Hepatocyte (in vitro differentiated cells): ENCODE measurements at regions not wholly inside any gene's neighbourhood (a gene's known extent, or its start where the extent isn't known, plus 50 kb on each side); places are given as distances from the start of the nearest gene placed in this dataset.

Source experiments
- DNase-seq: peaks from one replicate; pipeline ENCODE4 v3.0.0-alpha.2; 2016; ENCODE audit warnings: low spot score
- H2AFZ ChIP-seq: fragments of 200-600 bp; sonication (generic); 2 replicates; pipeline ENCODE4 v1.6.0; 2016; ENCODE audit warnings: antibody characterized with exemption, mild to moderate bottlenecking
- H3K27ac ChIP-seq: fragments of 200-600 bp; sonication (generic); 2 replicates; pipeline ENCODE4 v1.5.1; 2016; ENCODE audit warnings: mild to moderate bottlenecking
- H3K27me3 ChIP-seq: fragments of 200-600 bp; sonication (generic); 2 replicates; pipeline ENCODE4 v1.6.1; 2016
- H3K36me3 ChIP-seq: fragments of 200-600 bp; sonication (generic); replicated peaks from 2 replicates; pipeline ENCODE4 v1.5.1; 2016; ENCODE audit warnings: low read depth; ENCODE audit not compliant: insufficient read depth
- H3K4me1 ChIP-seq: fragments of 200-600 bp; sonication (generic); 2 replicates; pipeline ENCODE4 v1.5.1; 2016; ENCODE audit warnings: mild to moderate bottlenecking, moderate library complexity; ENCODE audit not compliant: insufficient read depth
- H3K4me2 ChIP-seq: fragments of 200-600 bp; sonication (generic); 2 replicates; pipeline ENCODE4 v1.6.0; 2016
- H3K4me3 ChIP-seq: fragments of 200-600 bp; sonication (generic); 2 replicates; pipeline ENCODE4 v1.5.1; 2016; ENCODE audit warnings: mild to moderate bottlenecking
- H3K79me2 ChIP-seq: fragments of 200-600 bp; sonication (generic); 2 replicates; pipeline ENCODE4 v1.6.0; 2017; ENCODE audit warnings: mild to moderate bottlenecking
- H3K9me2 ChIP-seq: fragments of 200-600 bp; sonication (generic); replicated peaks from 2 replicates; pipeline ENCODE4 v1.6.0; 2017; ENCODE audit warnings: mild to moderate bottlenecking; ENCODE audit not compliant: insufficient read depth
- H3K9me3 ChIP-seq: fragments of 200-600 bp; sonication (generic); 2 replicates; pipeline ENCODE4 v1.5.1; 2016; ENCODE audit warnings: low read depth, mild to moderate bottlenecking
- H4K20me1 ChIP-seq: fragments of 200-600 bp; sonication (generic); 2 replicates; pipeline ENCODE4 v1.6.0; 2016; ENCODE audit warnings: mild to moderate bottlenecking; ENCODE audit not compliant: insufficient read depth, poor library complexity, severe bottlenecking
- CTCF ChIP-seq: fragments of 200-600 bp; sonication (generic); IDR thresholded peaks from 2 replicates; pipeline ENCODE4 v1.5.1; 2016; ENCODE audit warnings: antibody characterized with exemption, mild to moderate bottlenecking; ENCODE audit not compliant: poor library complexity
- EZH2 ChIP-seq: fragments of 200-600 bp; sonication (generic); IDR thresholded peaks from 2 replicates; pipeline ENCODE4 v1.6.1; 2016; ENCODE audit warnings: antibody characterized with exemption, mild to moderate bottlenecking, borderline replicate concordance
- EZH2phosphoT487 ChIP-seq: fragments of 200-600 bp; sonication (generic); IDR thresholded peaks from one replicate; pipeline ENCODE4 v1.6.1; 2018; ENCODE audit warnings: antibody characterized with exemption, mild to moderate bottlenecking, low read depth, moderate library complexity; ENCODE audit not compliant: unreplicated experiment, severe bottlenecking
- WGBS: methylation state at CpG from one replicate; pipeline ENCODE4 v1.1.6; 2016; ENCODE audit warnings: low lambda C conversion rate; ENCODE audit errors: missing lambda C conversion rate; 5-methylcytosine and 5-hydroxymethylcytosine counted together

DNA sequence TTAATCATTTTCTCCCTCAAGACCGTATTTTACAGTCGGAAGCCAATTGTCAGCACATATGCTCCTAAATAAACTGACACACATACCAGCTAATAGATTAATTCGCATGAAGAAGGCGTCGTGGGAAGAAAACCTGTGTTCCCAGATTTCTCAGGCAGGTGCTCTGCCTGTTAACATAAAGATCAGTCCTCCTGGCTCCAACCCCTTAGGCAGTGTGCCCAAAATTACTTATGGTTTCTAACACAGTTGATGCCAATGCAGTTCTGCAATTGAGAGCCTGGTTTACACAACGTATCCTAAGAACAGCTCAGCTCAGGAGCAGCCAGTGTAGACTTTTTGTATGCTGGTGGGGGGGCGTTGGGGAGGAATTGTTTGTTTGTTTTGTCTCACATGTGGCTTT, 208.3 kb downstream of the ENC1 start:
- no peak for DNase-seq
- H2AFZ ChIP-seq: no peak overlapping the region
- H3K36me3 ChIP-seq: no peaks in the 10 kb centered on the region
- no peaks in the 10 kb centered on the region for H4K20me1 ChIP-seq
- WGBS: 62% methylated on average over 7 of the region's 7 CpGs
- no peak overlapping the region for H3K27ac ChIP-seq
- H3K4me2 ChIP-seq: no peak overlapping the region
- no peak overlapping the region for H3K4me3 ChIP-seq
- H3K4me1 ChIP-seq: peaks cover 2% of the 10 kb centered on the region
- no peaks in the 10 kb centered on the region for H3K9me2 ChIP-seq
- H3K27me3 ChIP-seq: no peaks in the 10 kb centered on the region
- H3K9me3 ChIP-seq: no peaks in the 10 kb centered on the region
- no peaks in the 10 kb centered on the region for H3K79me2 ChIP-seq
- TF ChIP-seq CTCF (no peak), EZH2 (no peak), EZH2phosphoT487 (no peak)

DNA sequence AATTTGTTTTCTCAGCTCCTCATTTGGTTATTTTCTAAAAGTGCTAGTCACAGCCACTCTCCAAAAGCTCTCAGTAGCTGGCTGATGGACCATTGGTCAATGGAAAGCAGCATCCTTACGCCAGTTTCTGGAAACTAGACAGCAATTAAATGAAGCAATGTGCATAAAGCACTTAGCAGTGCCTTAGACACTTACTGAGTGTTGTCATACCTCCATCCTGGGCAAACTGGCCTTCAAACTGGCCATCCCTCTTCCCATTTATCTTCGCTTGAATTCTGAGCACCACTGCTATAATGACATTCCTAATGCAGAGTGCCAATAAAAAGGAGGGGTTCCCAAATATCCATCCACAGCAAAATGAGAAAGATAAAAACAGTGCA, 209.2 kb downstream of the ENC1 start:
- H3K4me2 ChIP-seq: no peak overlapping the region
- no peaks in the 10 kb centered on the region for H3K36me3 ChIP-seq
- no peaks in the 10 kb centered on the region for H4K20me1 ChIP-seq
- no peak overlapping the region for H3K4me3 ChIP-seq
- no peak overlapping the region for H3K27ac ChIP-seq
- WGBS: 93% methylated on average over 2 of the region's 2 CpGs
- no peaks in the 10 kb centered on the region for H3K27me3 ChIP-seq
- TF ChIP-seq EZH2 (no peak), EZH2phosphoT487 (no peak), CTCF (no peak)
- DNase-seq: no peak
- H3K4me1 ChIP-seq: peaks cover 2% of the 10 kb centered on the region
- no peaks in the 10 kb centered on the region for H3K79me2 ChIP-seq
- no peaks in the 10 kb centered on the region for H3K9me2 ChIP-seq
- no peak overlapping the region for H2AFZ ChIP-seq
- H3K9me3 ChIP-seq: no peaks in the 10 kb centered on the region

DNA sequence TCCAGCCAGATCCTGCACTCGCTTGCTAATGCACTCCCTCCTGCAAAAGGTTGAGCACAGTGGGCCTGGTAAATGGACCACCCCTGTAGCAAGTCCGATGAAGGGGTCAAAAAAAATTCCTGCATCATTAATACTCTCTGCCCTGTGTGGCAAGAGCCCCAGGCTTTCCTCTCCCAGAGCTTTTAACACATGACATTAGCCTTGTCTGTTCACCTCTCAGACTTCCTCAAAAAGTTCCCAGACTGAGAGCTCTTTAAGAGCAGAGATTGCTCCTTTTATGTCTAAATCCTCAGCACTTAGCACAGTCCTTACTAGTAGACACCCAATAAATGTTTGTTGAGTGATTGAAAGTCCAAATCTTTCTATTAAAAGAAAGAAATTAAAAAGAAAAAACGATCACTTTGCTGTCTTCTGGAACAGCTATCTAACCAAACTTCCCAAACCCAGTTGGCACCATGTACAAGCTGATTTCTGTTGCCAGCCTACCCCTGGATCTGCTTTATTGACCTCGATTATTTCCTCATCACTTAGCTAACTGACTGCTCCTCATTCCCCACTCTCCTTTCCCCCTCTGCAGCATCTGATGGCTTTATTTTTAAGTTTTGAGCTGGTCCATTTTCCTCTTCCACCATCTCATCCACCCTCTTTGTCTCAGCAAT, 209.8 kb downstream of the ENC1 start:
- WGBS: 57% methylated on average over 4 of the region's 4 CpGs
- DNase-seq: no peak

More for the DNA sequence above, 209.8 kb downstream of the ENC1 start:
- no peak for TF ChIP-seq CTCF
- TF ChIP-seq EZH2phosphoT487: no peak
- no peak for TF ChIP-seq EZH2
- no peak overlapping the region for H3K4me2 ChIP-seq
- H2AFZ ChIP-seq: no peak overlapping the region
- H3K36me3 ChIP-seq: no peaks in the 10 kb centered on the region
- no peaks in the 10 kb centered on the region for H3K27me3 ChIP-seq
- no peaks in the 10 kb centered on the region for H3K9me2 ChIP-seq
- H3K4me1 ChIP-seq: peaks cover 2% of the 10 kb centered on the region
- H4K20me1 ChIP-seq: no peaks in the 10 kb centered on the region
- no peaks in the 10 kb centered on the region for H3K9me3 ChIP-seq
- no peak overlapping the region for H3K4me3 ChIP-seq
- H3K27ac ChIP-seq: no peak overlapping the region
- no peaks in the 10 kb centered on the region for H3K79me2 ChIP-seq
